ENCODE measurements at regions not wholly inside any gene's neighbourhood (a gene's known extent, or its start where the extent isn't known, plus 50 kb on each side); places are given as distances from the start of the nearest gene placed in this dataset.

DNA sequence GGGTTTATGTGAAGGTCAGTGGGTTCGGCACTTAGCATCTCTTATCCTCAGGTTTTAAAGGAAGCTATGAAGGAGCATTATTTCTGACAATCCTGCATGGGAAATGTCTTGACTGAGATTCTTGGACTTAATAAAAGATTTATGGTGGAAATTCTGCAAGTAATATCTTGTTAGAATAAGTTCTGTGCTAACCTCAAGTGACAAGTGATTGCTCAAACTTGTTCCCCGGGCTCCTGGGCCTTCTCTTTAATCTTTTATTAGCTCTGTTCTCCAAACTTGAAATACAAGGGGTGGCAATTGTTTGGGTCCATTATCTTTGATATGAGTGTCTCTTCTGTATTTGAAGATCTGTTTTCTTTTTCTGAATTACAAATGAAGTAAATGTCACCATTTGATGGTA, 140.6 kb upstream of the CTBP2 start:
- ATAC-seq (no peak), DNase-seq (no peak)
- intact Hi-C loops (cut with DNase I): no loop called here
- WGBS: 82% methylated on average over 2 of the region's 2 CpGs
- no peaks in the 10 kb centered on the region for H3K9me3 ChIP-seq (ENCODE audit: control insufficient read depth, low read length)
- H3K27ac ChIP-seq (ENCODE audit: low read length): no peak overlapping the region
- no peaks in the 10 kb centered on the region for H3K27me3 ChIP-seq (ENCODE audit: control insufficient read depth, insufficient read depth)
- no peak overlapping the region for H3K4me3 ChIP-seq (ENCODE audit: low read length)
- no peaks in the 10 kb centered on the region for H3K4me1 ChIP-seq (ENCODE audit: control insufficient read depth, insufficient read depth, low read length)

DNA sequence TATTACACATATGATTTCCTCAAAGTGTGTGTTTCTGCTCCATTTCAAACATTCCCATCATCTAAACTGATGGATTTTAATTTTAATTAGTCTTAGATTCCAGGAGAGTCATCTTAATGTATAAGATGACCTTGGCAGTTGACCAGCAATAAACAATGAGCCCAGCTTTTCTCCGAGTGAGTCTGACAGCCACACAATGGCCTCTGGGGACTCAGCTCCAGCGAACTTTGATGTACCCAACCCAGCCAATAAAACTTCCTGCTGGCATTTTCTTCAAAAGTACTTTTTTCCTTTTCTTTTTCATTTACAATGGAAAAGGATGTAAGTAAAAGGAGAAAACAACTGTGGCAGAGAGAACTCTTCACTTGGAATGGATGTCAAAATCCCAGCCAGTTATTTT, 139.1 kb upstream of the CTBP2 start:
- H3K9me3 ChIP-seq (ENCODE audit: control insufficient read depth, low read length): no peaks in the 10 kb centered on the region

DNA sequence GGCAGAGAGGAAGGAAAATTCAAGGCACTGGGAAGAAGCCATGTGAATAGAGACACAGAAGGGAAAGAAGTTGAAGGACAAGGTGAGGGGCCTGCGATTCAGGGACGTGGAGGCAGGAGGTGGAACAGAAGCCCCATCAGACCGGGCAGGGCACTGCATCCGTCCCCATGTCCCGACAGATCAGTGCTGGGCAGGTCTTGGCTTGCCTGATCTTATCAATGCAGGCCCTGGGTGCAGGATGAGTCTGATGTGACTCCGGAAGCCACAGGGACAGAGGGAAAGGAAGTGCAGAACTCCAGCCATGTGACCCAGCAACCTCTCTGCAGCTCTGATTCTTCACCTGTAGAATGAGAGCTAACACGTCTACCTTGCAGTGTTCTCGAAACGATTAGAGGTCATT, 136.2 kb upstream of the CTBP2 start:
- no peaks in the 10 kb centered on the region for H3K27me3 ChIP-seq (ENCODE audit: control insufficient read depth, insufficient read depth)
- WGBS: 82% methylated on average over 9 of the region's 9 CpGs
- no peak for DNase-seq
- ATAC-seq: no peak
- no peak overlapping the region for H3K4me3 ChIP-seq (ENCODE audit: low read length)
- no peak overlapping the region for H3K27ac ChIP-seq (ENCODE audit: low read length)
- no peaks in the 10 kb centered on the region for H3K9me3 ChIP-seq (ENCODE audit: control insufficient read depth, low read length)
- H3K4me1 ChIP-seq (ENCODE audit: control insufficient read depth, insufficient read depth, low read length): no peaks in the 10 kb centered on the region
- intact Hi-C loops (cut with DNase I): no loop called here

More for the DNA sequence above, 139.1 kb upstream of the CTBP2 start:
- no peak for DNase-seq
- Histone ChIP-seq H3K27ac (ENCODE audit: low read length) (no peak overlapping the region), H3K27me3 (ENCODE audit: control insufficient read depth, insufficient read depth) (no peaks in the 10 kb centered on the region), H3K4me1 (ENCODE audit: control insufficient read depth, insufficient read depth, low read length) (no peaks in the 10 kb centered on the region), H3K4me3 (ENCODE audit: low read length) (no peak overlapping the region)
- no peak for ATAC-seq
- 26% methylated on average over 2 of the region's 2 CpGs for WGBS
- intact Hi-C loops (cut with DNase I): no loop called here

DNA sequence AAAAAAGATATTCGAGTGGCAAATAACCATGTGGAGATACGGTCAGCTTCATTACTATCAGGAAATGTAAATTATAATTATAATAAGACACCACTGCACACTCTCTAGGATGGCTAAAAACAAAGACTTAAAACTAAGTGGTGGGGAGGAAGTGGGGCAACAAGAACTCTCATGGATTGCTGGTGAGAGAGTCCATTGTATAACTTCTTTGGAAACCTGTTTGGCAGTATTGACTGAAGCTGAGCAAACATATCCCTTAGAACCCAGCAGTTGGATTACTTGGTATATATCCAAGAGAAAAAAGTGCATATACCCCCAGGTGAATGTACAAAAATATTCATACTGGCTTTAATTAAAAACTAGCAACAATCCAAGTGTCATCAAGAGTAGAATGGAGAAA, 133.7 kb upstream of the CTBP2 start:
- intact Hi-C loops (cut with DNase I): no loop called here
- Histone ChIP-seq H3K4me1 (ENCODE audit: control insufficient read depth, insufficient read depth, low read length) (no peaks in the 10 kb centered on the region), H3K4me3 (ENCODE audit: low read length) (no peak overlapping the region), H3K27me3 (ENCODE audit: control insufficient read depth, insufficient read depth) (no peaks in the 10 kb centered on the region), H3K27ac (ENCODE audit: low read length) (no peak overlapping the region), H3K9me3 (ENCODE audit: control insufficient read depth, low read length) (no peaks in the 10 kb centered on the region)
- ATAC-seq: no peak
- no peak for DNase-seq
- 81% methylated on average over 2 of the region's 2 CpGs for WGBS

DNA sequence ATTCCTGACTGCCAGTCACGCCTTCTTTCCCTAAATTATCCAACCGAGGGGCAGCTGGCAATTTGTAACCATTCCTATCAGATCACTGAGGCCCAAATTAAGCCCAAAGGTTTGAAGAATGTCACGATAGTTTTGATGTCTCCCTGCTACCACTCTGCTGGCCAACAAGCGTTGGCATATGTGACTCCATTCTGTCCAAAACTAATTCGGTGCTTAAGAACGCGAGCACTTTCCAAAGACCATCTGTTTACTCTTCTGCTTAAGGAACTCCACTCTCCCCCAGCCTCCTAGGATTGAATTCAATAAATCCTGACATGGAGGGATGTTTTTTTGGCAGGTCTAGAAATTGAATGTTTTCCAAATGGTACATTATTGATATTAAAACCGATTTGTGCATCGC, 131.5 kb upstream of the CTBP2 start:
- WGBS: 86% methylated on average over 9 of the region's 9 CpGs
- no peak for ATAC-seq
- intact Hi-C loops (cut with DNase I): no loop called here
- DNase-seq: no peak
- H3K27me3 ChIP-seq (ENCODE audit: control insufficient read depth, insufficient read depth): no peaks in the 10 kb centered on the region
- H3K27ac ChIP-seq (ENCODE audit: low read length): no peak overlapping the region
- no peaks in the 10 kb centered on the region for H3K9me3 ChIP-seq (ENCODE audit: control insufficient read depth, low read length)
- no peaks in the 10 kb centered on the region for H3K4me1 ChIP-seq (ENCODE audit: control insufficient read depth, insufficient read depth, low read length)
- H3K4me3 ChIP-seq (ENCODE audit: low read length): no peak overlapping the region

DNA sequence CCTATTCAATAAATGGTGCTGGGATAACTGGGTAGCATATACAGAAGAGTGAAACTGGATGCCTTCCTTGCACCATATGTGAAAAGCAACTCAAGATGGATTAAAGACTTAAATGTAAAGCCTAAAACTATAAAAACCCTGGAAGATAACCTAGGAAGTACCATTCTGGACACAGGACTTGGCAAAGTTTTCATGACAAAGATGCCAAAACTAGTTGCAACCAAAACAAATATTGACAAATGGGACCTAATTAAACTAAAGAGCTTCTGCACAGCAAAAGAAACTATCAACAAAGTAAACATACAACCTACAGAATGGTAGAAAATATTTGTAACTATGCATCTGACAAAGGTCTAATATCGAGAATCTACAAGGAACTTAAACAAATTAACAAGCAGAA, 129.1 kb upstream of the CTBP2 start:
- no peaks in the 10 kb centered on the region for H3K4me1 ChIP-seq (ENCODE audit: control insufficient read depth, insufficient read depth, low read length)
- WGBS: 94% methylated on average over 1 of the region's 1 CpG
- intact Hi-C loops (cut with DNase I): no loop called here
- H3K27ac ChIP-seq (ENCODE audit: low read length): no peak overlapping the region
- no peak overlapping the region for H3K4me3 ChIP-seq (ENCODE audit: low read length)
- H3K9me3 ChIP-seq (ENCODE audit: control insufficient read depth, low read length): no peaks in the 10 kb centered on the region
- DNase-seq: no peak
- no peaks in the 10 kb centered on the region for H3K27me3 ChIP-seq (ENCODE audit: control insufficient read depth, insufficient read depth)
- ATAC-seq: no peak

DNA sequence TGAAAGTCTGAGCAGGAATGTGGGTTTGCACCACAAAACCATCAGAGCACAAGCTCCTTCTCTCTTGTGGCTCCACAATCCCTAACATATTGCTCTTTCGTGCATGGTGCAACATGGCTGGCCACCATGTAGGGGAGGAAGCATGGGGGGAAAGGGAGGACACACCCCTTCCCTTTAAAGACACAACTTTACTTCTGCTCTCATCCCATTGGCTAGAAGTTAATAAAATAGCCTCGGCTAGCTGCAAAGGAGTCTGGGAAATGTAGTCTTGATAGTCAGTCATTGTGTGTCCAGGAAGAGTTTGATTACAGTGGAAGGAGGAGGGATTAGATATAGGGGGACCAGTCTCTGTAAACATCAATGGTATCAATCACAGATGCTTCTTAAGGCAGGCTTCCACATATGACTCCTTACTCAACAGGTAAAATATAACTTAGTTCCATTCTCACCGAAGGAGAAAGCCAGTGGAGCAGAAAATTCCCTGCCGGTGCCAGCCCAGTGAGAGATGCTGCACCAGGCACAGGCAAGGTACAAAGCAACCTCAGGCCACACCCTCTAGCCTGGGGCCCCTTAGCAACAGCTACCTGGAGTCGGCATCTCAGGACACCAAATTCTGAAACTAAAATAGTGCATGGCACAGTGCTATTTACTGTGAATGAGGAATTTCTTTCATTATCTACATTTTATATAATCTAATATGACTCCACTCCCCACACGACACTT, 124.7 kb upstream of the CTBP2 start:
- Histone ChIP-seq H3K4me3 (ENCODE audit: low read length) (no peak overlapping the region), H3K27me3 (ENCODE audit: control insufficient read depth, insufficient read depth) (no peaks in the 10 kb centered on the region), H3K4me1 (ENCODE audit: control insufficient read depth, insufficient read depth, low read length) (no peaks in the 10 kb centered on the region), H3K9me3 (ENCODE audit: control insufficient read depth, low read length) (no peaks in the 10 kb centered on the region), H3K27ac (ENCODE audit: low read length) (no peak overlapping the region)
- WGBS: 77% methylated on average over 6 of the region's 6 CpGs
- ATAC-seq (no peak), DNase-seq (no peak)
- intact Hi-C loops (cut with DNase I): no loop called here

DNA sequence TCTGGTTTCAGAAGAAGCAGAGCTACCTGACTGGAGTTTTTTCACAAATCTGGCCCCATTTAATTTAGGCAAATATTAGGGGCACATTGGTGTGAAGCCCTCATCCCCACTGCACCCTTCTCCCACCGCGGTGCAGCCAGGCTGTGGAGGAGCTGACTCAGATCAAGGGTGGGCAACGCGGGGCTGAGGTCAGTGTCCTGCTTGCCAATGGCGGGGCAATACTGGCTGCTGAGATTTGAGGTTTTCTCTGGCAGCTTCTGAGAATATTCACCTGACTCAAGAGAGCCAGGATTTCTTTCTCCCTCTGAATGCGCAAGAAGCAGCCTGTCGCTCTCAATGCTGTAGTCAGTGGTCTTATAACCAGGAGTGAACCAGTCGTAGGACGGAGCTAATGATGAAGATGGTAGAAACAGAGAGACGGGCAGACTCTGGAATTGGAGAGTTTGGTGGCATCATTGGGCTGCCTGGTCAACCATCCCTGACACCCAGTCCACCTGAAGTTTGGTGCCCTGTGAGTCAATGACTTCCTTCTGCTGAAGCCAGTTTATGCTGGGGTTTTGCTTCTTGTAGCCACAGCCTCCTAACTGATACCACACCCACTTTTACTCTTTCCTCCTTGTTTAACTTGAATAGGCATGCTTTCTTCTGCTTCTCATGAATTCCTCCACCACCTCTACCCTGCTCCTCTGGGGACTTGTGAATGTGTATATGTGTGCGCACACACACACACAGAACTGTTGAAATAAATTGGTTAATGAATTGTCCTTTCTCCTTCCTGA, 123.7 kb upstream of the CTBP2 start:
- no peak overlapping the region for H3K4me3 ChIP-seq (ENCODE audit: low read length)
- ATAC-seq (no peak), DNase-seq (no peak)
- H3K27me3 ChIP-seq (ENCODE audit: control insufficient read depth, insufficient read depth): no peaks in the 10 kb centered on the region
- no peaks in the 10 kb centered on the region for H3K9me3 ChIP-seq (ENCODE audit: control insufficient read depth, low read length)
- no peaks in the 10 kb centered on the region for H3K4me1 ChIP-seq (ENCODE audit: control insufficient read depth, insufficient read depth, low read length)
- intact Hi-C loops (cut with DNase I): no loop called here
- 96% methylated on average over 11 of the region's 11 CpGs for WGBS
- no peak overlapping the region for H3K27ac ChIP-seq (ENCODE audit: low read length)

DNA sequence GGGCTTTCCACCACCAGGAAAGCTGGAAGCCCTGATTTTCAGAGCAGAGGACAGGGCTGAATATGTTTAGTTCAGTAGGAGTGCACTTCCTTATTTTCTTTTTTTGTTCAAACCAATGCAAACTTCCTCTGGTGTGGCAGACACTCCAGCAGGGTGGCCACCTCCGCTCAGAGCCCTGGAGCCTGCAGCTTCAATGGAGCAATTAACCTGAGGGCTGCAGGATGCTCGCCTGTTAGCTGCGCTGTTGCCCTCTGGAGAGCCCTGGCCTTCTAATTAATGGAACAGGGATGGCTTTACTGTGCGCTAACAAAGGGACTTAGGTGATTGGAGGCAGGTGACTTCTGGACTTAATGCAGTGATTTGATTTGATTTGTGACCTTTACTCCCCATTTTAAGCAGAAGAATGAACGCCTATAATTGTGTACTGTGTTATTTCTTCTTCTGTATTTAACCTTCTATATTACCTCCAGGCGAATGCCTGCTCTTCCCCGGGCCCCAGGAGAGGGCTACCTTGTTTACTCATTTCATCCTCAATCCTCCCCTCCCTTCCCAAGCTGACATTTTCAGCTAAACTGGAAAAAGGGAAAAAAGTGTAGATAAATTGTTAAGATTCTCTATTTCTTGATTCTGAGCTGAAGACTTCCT, 123.0 kb upstream of the CTBP2 start:
- H3K27ac ChIP-seq (ENCODE audit: low read length): no peak overlapping the region
- H3K4me1 ChIP-seq (ENCODE audit: control insufficient read depth, insufficient read depth, low read length): no peaks in the 10 kb centered on the region
- H3K9me3 ChIP-seq (ENCODE audit: control insufficient read depth, low read length): no peaks in the 10 kb centered on the region
- no peak for DNase-seq
- H3K4me3 ChIP-seq (ENCODE audit: low read length): no peak overlapping the region
- 67% methylated on average over 7 of the region's 7 CpGs for WGBS
- no peaks in the 10 kb centered on the region for H3K27me3 ChIP-seq (ENCODE audit: control insufficient read depth, insufficient read depth)
- no peak for ATAC-seq
- intact Hi-C loops (cut with DNase I): no loop called here

DNA sequence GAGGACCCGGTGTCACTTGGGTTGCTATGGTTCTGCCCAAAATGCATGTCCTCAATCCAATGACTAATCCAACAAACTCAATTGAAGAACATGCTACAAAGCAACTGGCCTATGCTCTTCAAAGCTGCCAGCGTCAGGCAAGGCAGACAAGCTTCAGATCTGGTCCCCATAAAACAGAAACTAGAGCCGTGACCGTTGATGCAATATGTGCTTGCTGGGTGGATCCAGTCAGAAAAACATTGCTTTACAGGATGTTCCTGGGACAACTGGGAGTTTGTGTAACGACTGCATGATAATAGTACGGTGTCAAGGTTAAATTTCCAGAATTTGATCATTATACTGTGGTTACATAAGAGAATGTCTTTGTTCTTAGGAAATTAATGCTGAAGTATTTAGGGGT, 120.7 kb upstream of the CTBP2 start:
- Histone ChIP-seq H3K27ac (ENCODE audit: low read length) (no peak overlapping the region), H3K27me3 (ENCODE audit: control insufficient read depth, insufficient read depth) (no peaks in the 10 kb centered on the region), H3K4me3 (ENCODE audit: low read length) (no peak overlapping the region), H3K4me1 (ENCODE audit: control insufficient read depth, insufficient read depth, low read length) (no peaks in the 10 kb centered on the region), H3K9me3 (ENCODE audit: control insufficient read depth, low read length) (no peaks in the 10 kb centered on the region)
- 77% methylated on average over 6 of the region's 6 CpGs for WGBS
- intact Hi-C loops (cut with DNase I): no loop called here
- ATAC-seq: no peak
- DNase-seq: no peak

DNA sequence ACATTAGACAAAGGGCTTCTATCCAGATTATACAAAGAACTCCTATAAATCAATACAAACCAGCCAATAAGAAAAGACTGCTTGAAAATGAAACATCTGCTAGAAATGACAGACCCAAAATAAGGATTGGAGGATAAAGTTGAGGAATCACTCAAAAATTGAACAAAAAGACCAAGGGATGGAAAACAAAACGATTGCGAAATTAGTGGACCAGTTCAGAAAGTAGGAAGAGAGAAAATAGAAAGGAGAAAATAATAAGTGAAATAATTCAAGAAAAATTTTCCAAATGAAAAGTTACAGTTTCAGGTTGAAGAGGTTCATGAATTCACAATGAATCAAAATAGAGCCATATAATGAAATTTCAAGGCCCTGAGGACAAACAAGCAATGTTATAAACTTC, 115.8 kb upstream of the CTBP2 start:
- H3K27ac ChIP-seq (ENCODE audit: low read length): no peak overlapping the region
- no peak for DNase-seq
- no peak for ATAC-seq
- no peaks in the 10 kb centered on the region for H3K4me1 ChIP-seq (ENCODE audit: control insufficient read depth, insufficient read depth, low read length)
- no peak overlapping the region for H3K4me3 ChIP-seq (ENCODE audit: low read length)
- H3K27me3 ChIP-seq (ENCODE audit: control insufficient read depth, insufficient read depth): no peaks in the 10 kb centered on the region
- intact Hi-C loops (cut with DNase I): no loop called here
- WGBS: 87% methylated on average over 2 of the region's 2 CpGs
- no peaks in the 10 kb centered on the region for H3K9me3 ChIP-seq (ENCODE audit: control insufficient read depth, low read length)

All from right cardiac atrium (tissue), 5 donors.